Osteocyte (in vitro differentiated cells): ENCODE measurements at regions not wholly inside any gene's neighbourhood (a gene's known extent, or its start where the extent isn't known, plus 50 kb on each side); places are given as distances from the start of the nearest gene placed in this dataset.
"Not testable (repeated sequence)": the region's sequence is repeated elsewhere in the genome, so short reads cannot be mapped to it uniquely, and the experiment has no call there.

Source experiments
- DNase-seq: peaks from one replicate; pipeline ENCODE4 v3.0.0; 2021; ENCODE audit warnings: mixed read lengths; ENCODE audit not compliant: unreplicated experiment; ENCODE audit errors: extremely low spot score
- H3K27ac Mint-ChIP-seq: one replicate; pipeline ENCODE4 v1.8.0; 2021; ENCODE audit warnings: mild to moderate bottlenecking, mixed read lengths; ENCODE audit not compliant: unreplicated experiment
- H3K27me3 Mint-ChIP-seq: one replicate; pipeline ENCODE4 v1.8.0; 2021; ENCODE audit warnings: mixed read lengths; ENCODE audit not compliant: unreplicated experiment
- H3K36me3 Mint-ChIP-seq: one replicate; pipeline ENCODE4 v1.8.0; 2021; ENCODE audit warnings: mixed read lengths; ENCODE audit not compliant: unreplicated experiment
- H3K4me1 Mint-ChIP-seq: one replicate; pipeline ENCODE4 v1.8.0; 2021; ENCODE audit warnings: mixed read lengths; ENCODE audit not compliant: unreplicated experiment
- H3K4me3 Mint-ChIP-seq: one replicate; pipeline ENCODE4 v1.8.0; 2021; ENCODE audit warnings: mild to moderate bottlenecking, moderate library complexity, mixed read lengths; ENCODE audit not compliant: unreplicated experiment
- H3K9me3 Mint-ChIP-seq: one replicate; pipeline ENCODE4 v1.8.0; 2021; ENCODE audit warnings: mixed read lengths; ENCODE audit not compliant: unreplicated experiment
- TF ChIP-seq, protein P1 (sequence below): fragments of 200-600 bp; sonication (generic); IDR thresholded peaks from 2 replicates; pipeline ENCODE4 v1.5.0; 2021; ENCODE audit warnings: antibody characterized with exemption, mild to moderate bottlenecking, moderate library complexity

DNA sequence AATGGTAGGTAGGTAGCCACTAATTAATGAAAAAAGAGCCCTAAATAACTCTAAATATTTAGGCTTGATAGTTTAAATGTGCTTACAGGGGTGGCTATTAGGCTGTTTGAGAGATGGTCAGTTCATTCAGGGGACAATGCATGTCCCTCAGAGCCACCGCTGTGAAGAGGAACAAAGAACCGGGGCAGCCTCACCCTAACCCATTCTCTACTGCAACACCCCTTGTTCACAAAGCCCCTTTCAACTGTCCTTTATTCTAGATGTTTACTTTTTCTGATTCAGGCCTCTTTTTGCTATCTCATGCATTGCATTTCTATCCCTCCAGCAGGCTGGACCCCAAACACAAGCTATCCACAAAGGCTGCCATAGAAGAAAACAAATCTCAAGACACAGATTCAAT is 906.7 kb downstream of the NR2F1-AS1 start:
- Mint-ChIP-seq H3K27ac (no peak overlapping the region), H3K9me3 (no peaks in the 10 kb centered on the region), H3K27me3 (no peaks in the 10 kb centered on the region), H3K4me1 (no peaks in the 10 kb centered on the region), H3K4me3 (no peak overlapping the region), H3K36me3 (no peaks in the 10 kb centered on the region)
- TF ChIP-seq, protein P1, sequence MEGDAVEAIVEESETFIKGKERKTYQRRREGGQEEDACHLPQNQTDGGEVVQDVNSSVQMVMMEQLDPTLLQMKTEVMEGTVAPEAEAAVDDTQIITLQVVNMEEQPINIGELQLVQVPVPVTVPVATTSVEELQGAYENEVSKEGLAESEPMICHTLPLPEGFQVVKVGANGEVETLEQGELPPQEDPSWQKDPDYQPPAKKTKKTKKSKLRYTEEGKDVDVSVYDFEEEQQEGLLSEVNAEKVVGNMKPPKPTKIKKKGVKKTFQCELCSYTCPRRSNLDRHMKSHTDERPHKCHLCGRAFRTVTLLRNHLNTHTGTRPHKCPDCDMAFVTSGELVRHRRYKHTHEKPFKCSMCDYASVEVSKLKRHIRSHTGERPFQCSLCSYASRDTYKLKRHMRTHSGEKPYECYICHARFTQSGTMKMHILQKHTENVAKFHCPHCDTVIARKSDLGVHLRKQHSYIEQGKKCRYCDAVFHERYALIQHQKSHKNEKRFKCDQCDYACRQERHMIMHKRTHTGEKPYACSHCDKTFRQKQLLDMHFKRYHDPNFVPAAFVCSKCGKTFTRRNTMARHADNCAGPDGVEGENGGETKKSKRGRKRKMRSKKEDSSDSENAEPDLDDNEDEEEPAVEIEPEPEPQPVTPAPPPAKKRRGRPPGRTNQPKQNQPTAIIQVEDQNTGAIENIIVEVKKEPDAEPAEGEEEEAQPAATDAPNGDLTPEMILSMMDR = no peak
- DNase-seq = no peak

- H3K4me1 Mint-ChIP-seq = peaks cover 20% of the 10 kb centered on the region
- TF ChIP-seq, protein P1 = no peak
- no peak overlapping the region for H3K27ac Mint-ChIP-seq
- DNase-seq = no peak
- no peaks in the 10 kb centered on the region for H3K27me3 Mint-ChIP-seq
- no peaks in the 10 kb centered on the region for H3K36me3 Mint-ChIP-seq
- H3K4me3 Mint-ChIP-seq = no peak overlapping the region
- H3K9me3 Mint-ChIP-seq = no peaks in the 10 kb centered on the region
Observed at GRCh38 chr5:92665506-92665905, 915.5 kb downstream of the NR2F1-AS1 start.

DNA sequence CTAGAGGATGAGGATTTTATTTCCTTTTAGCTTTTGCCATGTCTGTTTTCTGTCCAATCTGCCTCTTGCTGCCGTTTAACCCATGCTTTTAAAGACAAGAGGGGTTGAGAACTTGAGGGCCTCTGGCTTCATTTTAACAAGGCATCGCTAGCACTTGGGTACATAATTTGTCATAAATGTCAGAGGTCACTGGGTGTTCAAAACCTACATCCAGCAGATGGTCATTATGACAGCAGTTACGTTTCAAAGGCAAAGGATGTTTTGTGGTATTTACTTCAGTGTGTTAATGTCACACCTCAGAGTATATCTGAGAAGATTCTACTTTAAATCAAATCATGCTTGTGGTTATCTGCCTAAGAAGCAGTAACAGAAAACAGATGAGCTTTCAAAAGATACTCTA is 918.3 kb downstream of the NR2F1-AS1 start:
- H3K27ac Mint-ChIP-seq = no peak overlapping the region
- TF ChIP-seq, protein P1 = no peak
- no peaks in the 10 kb centered on the region for H3K36me3 Mint-ChIP-seq
- no peaks in the 10 kb centered on the region for H3K9me3 Mint-ChIP-seq
- DNase-seq = no peak
- H3K27me3 Mint-ChIP-seq = no peaks in the 10 kb centered on the region
- peaks cover 12% of the 10 kb centered on the region for H3K4me1 Mint-ChIP-seq
- no peak overlapping the region for H3K4me3 Mint-ChIP-seq

DNA sequence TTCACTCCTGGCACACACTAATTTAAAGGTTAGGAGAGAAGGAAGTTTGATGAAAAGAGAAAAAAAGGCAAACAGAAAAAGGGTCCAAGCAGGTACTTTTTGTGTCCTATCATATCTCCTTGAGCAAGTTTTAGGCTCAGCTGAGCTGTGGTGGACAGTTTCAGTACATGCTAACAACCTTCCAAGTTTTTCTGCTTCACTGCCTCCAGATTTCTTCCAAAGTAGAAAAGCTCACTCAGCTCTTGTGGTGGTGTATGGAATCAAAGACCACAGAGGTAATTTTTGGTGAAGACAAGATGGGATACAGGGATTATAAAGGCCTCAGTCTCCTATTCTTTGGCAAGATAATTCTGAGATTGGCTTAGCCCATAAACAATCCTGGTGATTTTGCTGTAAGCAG is 921.8 kb downstream of the NR2F1-AS1 start:
- no peak for DNase-seq
- Mint-ChIP-seq H3K4me3 (no peak overlapping the region), H3K27me3 (no peaks in the 10 kb centered on the region), H3K9me3 (peaks cover 6% of the 10 kb centered on the region), H3K4me1 (peaks cover 12% of the 10 kb centered on the region), H3K36me3 (no peaks in the 10 kb centered on the region), H3K27ac (no peak overlapping the region)
- TF ChIP-seq, protein P1 = no peak

GRCh38 chr5:92654601-92655000 is 926.4 kb downstream of the NR2F1-AS1 start:
- H3K27me3 Mint-ChIP-seq, H3K9me3 Mint-ChIP-seq, H3K4me3 Mint-ChIP-seq, H3K36me3 Mint-ChIP-seq, DNase-seq, H3K27ac Mint-ChIP-seq: not testable (repeated sequence)
- H3K4me1 Mint-ChIP-seq = peaks cover 21% of the 10 kb centered on the region
